CD4-positive, alpha-beta T cell treated with Interleukin-17A for 4 hours (primary cell): ENCODE measurements at regions not wholly inside any gene's neighbourhood (a gene's known extent, or its start where the extent isn't known, plus 50 kb on each side); places are given as distances from the start of the nearest gene placed in this dataset.
"Not testable (repeated sequence)": the region's sequence is repeated elsewhere in the genome, so short reads cannot be mapped to it uniquely, and the experiment has no call there.

ENCODE experiments used
- DNase-seq: peaks from one replicate; pipeline ENCODE4 v3.0.0-alpha.2; 2020; ENCODE audit warnings: mixed read lengths

DNA sequence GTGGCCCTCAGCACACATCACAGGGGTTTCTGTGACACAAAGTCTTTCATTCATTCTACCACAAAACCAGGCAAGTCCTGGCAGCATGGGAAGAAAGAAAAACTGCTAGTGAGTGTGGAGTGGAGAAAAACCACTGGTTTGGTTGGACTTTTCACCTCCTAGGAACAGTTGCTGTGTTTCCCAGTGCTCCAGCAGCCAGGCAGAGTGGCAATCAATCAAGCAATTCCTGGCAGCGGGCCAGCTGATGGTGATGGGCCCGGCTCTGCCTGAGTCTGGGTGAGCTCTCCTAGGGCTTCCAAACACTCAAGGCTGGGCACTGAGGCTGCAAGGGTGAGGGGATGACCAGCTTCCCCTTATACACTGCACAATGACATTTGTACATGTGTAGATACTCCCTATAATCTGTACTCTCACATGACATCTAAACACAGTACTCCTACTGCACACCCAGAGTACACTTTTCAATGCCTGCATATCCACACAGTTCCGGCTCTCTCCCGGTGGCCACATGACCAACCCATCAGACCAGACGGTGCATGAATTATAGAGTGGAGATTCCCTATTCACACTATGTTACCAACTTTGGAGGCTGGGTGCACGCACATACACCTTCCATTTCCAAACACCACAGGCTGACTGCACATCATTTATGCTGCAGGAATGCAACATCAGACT is 156.6 kb downstream of the UNC5CL start:
- no peak for DNase-seq

GRCh38 chr6:40881501-40881900 is 157.5 kb downstream of the UNC5CL start:
- DNase-seq = no peak

DNA sequence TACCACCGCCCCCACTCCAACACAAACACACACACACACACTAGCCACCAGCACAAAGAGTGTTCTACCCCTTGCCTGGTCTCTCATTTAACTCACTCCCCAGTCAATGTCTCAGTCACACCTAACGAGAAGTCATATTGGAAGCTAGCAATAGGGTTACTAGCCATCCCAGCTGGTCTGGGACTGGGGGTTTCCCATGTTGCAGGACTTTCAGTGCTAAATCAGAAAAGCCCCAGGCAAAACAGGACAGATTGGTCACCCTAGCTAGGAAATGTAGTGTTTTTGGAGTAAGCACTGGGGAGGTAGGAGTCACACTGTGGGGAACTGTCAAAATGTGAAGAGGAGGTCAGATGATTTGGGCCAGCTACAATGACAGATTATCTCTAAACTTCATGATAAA is 158.1 kb downstream of the UNC5CL start:
- no peak for DNase-seq

GRCh38 chr6:40879169-40879568 is 159.9 kb downstream of the UNC5CL start:
- DNase-seq = no peak

DNA sequence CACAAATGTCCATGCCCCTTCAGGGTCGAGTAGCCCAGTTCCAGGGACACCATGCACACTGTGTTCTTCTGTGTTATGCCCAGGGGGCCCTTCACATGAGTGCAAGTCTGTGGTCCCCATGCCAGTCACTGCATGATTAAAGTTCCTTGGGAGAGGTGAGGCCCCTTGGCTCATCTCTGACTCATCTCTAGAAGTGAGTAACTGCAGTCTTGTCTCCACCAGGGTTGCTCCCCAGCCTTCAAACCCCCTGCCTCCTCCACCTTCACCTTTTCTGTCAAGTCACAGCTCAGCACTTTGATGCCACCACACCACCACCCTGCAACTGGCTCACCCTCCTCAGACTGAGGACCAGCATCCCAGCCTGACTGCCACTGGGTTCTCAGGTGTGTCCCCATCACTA is 161.7 kb downstream of the UNC5CL start:
- no peak for DNase-seq

GRCh38 chr6:40876336-40876735 is 162.7 kb downstream of the UNC5CL start:
- DNase-seq = no peak

DNA sequence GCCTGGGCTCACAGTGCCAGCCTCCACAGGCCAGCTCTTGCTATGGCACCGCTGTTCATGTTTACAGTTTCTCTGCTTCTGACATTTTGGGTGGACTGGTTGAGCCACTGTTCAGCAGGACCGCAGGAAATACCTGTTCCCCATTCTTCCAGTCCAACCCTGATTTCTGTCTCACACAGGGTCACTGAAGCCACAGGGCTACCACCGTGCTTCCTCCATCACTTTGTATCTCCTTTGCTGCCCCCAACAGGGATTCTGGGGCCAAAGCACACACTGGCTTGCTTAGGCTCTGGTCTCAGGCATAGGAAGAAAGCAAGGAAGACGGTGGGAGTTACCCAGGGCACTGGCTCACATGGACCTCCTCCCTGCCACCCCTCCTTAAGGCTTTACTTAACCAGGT is 164.5 kb downstream of the UNC5CL start:
- no peak for DNase-seq

DNA sequence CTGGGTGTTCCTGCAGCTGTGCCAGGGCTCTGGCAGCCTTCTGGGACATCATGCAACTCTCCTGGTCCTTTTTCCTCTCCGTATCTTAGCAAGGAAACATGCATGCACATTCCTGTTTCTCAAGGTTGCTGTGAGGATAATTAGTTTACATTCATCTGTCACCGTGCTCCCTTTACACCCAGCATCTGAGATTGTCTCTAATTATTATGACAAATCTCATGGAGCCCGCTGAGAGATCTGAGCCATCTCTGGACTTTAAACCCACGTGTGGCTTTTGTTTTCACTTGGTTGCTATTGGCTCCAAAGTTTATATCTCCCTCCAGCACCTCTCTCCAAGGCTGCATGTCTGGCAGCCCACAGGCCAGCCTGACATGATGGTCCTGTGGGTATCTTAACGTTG is 167.6 kb downstream of the UNC5CL start:
- no peak for DNase-seq

DNA sequence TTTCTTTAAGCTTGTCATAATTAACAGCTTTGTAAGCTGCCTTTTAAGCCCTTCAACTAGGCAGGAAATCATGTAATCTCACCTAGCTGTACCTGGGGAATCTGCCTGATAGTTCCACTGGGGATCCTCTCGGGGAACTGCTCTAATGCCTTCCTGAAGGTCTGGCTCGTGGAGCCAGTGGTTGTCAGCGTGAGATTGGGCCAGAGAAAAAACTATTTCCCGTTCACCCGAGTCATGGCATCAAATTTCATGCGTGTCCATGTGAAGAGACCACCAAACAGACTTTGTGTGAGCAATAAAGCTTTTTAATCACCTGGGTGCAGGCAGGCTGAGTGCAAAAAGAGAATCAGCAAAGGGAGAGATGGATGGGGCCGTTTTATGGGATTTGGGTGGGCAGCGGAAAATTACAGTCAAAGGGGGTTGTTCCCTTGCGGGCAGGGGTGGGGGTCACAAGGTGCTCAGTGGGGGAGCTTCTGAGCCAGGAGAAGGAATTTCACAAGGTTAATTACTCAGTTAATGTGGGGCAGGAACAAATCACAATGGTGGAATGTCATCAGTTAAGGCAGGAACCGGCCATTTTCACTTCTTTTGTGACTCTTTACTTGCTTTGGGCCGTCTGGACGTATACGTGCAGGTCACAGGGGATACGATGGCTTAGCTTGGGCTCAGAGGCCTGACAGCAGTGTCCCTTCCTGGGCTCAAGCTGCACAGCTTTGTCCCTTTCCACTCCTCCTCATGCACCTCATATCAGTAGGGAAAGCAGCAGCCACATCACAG is 170.7 kb downstream of the UNC5CL start:
- not testable (repeated sequence) for DNase-seq

GRCh38 chr6:40867527-40867926 is 171.5 kb downstream of the UNC5CL start:
- not testable (repeated sequence) for DNase-seq

- DNase-seq = not testable (repeated sequence)
Measured at GRCh38 chr6:40865259-40865658, 173.8 kb downstream of the UNC5CL start.

DNA sequence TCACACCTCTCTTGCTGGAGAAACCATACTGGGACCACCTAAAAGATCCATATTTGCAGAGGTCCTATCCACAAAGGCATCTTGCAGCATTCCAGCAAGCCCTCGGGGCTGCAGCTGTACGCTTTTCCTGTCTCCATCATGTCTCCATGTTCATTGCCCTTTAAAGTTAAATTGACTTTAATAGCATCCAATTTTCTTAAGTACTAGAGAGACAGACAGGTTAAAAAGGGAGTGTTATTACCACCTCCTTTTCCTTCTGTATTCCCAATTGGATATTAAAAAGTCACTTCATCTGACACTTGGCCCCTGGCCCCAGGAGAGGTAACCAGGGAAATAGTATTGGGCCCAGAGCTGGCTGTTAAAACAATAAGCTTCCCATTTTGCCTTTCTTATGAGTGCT is 178.6 kb downstream of the UNC5CL start:
- no peak for DNase-seq

- DNase-seq = no peak
Measured at GRCh38 chr6:40856271-40856670, 182.8 kb downstream of the UNC5CL start.

- no peak for DNase-seq
Measured at GRCh38 chr6:40855168-40855880, 183.7 kb downstream of the UNC5CL start.

DNA sequence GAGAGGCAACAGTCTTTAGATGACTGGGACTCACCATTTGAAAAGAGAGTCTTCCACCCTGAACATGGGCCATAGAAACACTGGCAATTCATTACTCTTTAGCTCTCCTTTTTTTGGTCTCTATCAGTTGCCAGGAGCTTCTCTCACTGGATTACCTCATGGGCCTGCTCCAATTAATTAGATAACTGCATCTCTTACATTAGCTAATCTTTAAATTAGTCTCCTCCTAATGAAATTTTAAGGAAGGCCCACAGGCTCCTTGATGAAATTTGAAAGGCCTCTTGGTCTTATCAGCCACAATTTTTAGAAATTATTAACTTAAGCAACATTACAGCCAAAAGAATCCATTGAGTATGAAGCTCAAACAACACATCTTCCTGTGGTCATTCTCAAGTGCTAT is 184.4 kb downstream of the UNC5CL start:
- DNase-seq = no peak

DNA sequence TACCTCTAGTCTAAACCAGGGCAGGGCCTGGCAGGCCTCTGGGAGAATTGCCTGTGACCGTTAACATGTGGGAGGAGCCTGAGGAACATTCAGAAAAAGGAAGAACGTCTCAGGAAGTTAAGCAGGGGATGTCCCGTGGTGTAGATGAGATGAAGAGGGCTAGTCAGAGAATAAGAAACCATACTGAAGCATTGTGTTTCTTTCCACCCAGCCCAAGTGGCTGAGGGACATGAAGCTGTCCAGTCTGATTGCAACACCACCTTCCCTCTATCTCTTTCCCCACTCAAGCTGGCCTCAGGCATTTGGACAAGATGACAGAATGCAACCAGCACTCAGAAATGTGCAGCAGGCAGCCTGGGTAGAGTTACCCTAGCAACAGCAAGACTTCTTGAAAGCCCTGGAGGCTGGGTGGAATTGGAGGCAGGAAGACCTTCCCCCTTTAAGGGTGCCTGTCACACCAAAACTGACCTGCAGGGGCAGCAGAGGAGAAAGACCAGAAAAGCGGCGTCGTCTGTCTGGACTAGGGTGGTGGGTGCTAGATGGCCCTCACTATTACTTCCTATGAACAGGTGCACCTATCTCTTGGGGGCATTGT is 186.1 kb downstream of the UNC5CL start:
- DNase-seq = no peak

DNA sequence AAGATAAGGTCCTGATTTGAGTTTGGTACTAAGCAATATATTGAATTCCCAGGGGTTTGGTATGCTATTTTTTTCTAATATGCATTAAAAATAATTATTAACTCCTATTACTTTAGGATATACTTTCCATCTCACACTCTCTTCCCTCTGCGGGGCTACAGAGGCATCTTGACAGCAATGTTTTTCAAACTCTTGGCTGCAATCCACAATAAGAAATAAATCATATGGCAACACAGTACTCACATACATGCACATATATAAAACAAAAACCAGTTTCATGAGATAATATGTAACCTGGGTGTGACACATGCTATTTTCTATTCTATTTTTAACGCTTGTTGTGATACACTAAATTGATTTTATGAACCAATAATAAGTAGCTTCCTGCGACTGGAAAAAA is 189.5 kb downstream of the UNC5CL start:
- DNase-seq = no peak

- DNase-seq = no peak
Measured at GRCh38 chr6:40848868-40849514, 190.0 kb downstream of the UNC5CL start.

DNA sequence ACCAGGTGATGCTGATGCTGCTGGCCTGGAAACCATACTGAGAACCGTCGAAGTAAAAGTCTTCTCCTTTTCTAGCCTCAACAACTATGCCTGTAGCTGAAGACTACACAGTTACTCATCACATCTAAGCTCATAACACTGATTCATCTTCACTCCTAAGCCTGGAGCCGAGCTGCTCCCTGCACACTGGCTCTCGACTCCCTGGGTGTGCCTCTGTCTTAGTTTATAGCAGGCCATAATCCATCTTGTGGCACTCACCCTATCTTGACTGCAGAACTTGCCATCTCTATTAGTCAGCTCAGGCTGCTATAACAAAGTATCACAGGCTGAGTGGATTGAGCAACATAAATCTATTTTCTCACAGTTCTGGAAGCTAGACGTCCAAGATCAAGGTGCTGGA is 191.0 kb downstream of the UNC5CL start:
- DNase-seq = no peak

- DNase-seq = peak; percentile 29
Measured at GRCh38 chr6:40845553-40845952, 193.5 kb downstream of the UNC5CL start.

- no peak for DNase-seq
Measured at GRCh38 chr6:40844246-40844645, 194.8 kb downstream of the UNC5CL start.

GRCh38 chr6:40841721-40842120 is 197.3 kb downstream of the UNC5CL start:
- no peak for DNase-seq

DNA sequence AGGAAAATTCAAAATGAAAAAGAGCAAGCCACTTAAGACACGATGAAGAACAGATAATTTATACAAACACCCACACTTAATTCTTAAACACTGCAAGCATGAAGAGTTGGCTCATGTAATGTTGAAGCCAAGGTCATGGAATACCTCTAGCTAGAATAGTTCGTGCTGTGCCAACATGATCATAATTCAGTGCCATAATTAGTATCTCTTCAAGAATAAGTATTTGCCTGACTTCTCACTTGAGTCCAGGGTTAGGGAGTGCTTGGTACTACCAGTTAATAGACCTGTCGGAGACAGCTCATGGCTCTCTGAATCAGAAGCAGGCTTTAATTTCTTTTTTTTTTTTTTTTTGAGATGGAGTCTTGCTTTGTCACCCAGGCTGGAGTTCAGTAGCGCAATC is 206.3 kb downstream of the UNC5CL start:
- no peak for DNase-seq
